H9 (cell line): ENCODE measurements at regions not wholly inside any gene's neighbourhood (a gene's known extent, or its start where the extent isn't known, plus 50 kb on each side); places are given as distances from the start of the nearest gene placed in this dataset.

ENCODE experiments used
- DNase-seq: peaks from one replicate; pipeline ENCODE4 v3.0.0-alpha.2; 2017
- H2AFZ ChIP-seq: one replicate; pipeline ENCODE4 v1.6.1; 2013; ENCODE audit warnings: mild to moderate bottlenecking, low read length, control low read depth, moderate library complexity
- H2AK5ac ChIP-seq: 2 replicates; pipeline ENCODE4 v1.6.1; 2013; ENCODE audit warnings: low read length, control low read depth, mixed read lengths; ENCODE audit not compliant: insufficient read length
- H2BK120ac ChIP-seq: one replicate; pipeline ENCODE4 v1.6.1; 2013; ENCODE audit warnings: low read depth, mild to moderate bottlenecking, low read length, control low read depth, inconsistent platforms; ENCODE audit not compliant: poor library complexity, severe bottlenecking
- H2BK12ac ChIP-seq: 2 replicates; pipeline ENCODE4 v1.6.1; 2013; ENCODE audit warnings: low read length, control low read depth, mixed read lengths, low read depth; ENCODE audit not compliant: insufficient read length
- H2BK15ac ChIP-seq: 2 replicates; pipeline ENCODE4 v1.6.1; 2013; ENCODE audit warnings: low read depth, low read length, control low read depth
- H2BK20ac ChIP-seq: one replicate; pipeline ENCODE4 v1.6.1; 2013; ENCODE audit warnings: low read depth, mild to moderate bottlenecking, low read length, control low read depth, inconsistent platforms; ENCODE audit not compliant: poor library complexity, severe bottlenecking
- H2BK5ac ChIP-seq: 2 replicates; pipeline ENCODE4 v1.6.1; 2013; ENCODE audit warnings: low read length, control low read depth, mixed read lengths; ENCODE audit not compliant: insufficient read length
- H3K14ac ChIP-seq: 2 replicates; pipeline ENCODE4 v1.6.1; 2013; ENCODE audit warnings: low read length, control low read depth; ENCODE audit not compliant: insufficient read depth
- H3K18ac ChIP-seq: 2 replicates; pipeline ENCODE4 v1.6.1; 2013; ENCODE audit warnings: low read depth, mild to moderate bottlenecking, mixed read lengths, low read length, control low read depth; ENCODE audit not compliant: insufficient read length
- H3K23ac ChIP-seq: 2 replicates; pipeline ENCODE4 v1.6.1; 2013; ENCODE audit warnings: low read length, control low read depth, mixed read lengths, low read depth; ENCODE audit not compliant: insufficient read length
- H3K23me2 ChIP-seq: 2 replicates; pipeline ENCODE4 v1.6.1; 2013; ENCODE audit warnings: low read depth, mild to moderate bottlenecking, mixed read lengths, low read length, control low read depth; ENCODE audit not compliant: insufficient read length, poor library complexity, severe bottlenecking
- H3K27ac ChIP-seq: 2 replicates; pipeline ENCODE4 v1.5.1; 2013; ENCODE audit warnings: low read length, control low read depth, mixed read lengths, low read depth; ENCODE audit not compliant: insufficient read length
- H3K27me3 ChIP-seq: 2 replicates; pipeline ENCODE4 v1.6.1; 2013; ENCODE audit warnings: low read length, control low read depth, inconsistent platforms; ENCODE audit not compliant: insufficient read depth
- H3K4ac ChIP-seq: 2 replicates; pipeline ENCODE4 v1.6.1; 2013; ENCODE audit warnings: low read depth, mild to moderate bottlenecking, control low read depth, inconsistent platforms, low read length, moderate library complexity
- H3K4me1 ChIP-seq: 2 replicates; pipeline ENCODE4 v1.6.1; 2013; ENCODE audit warnings: low read length, control low read depth, inconsistent platforms; ENCODE audit not compliant: insufficient read depth
- H3K4me2 ChIP-seq: 2 replicates; pipeline ENCODE4 v1.6.1; 2013; ENCODE audit warnings: low read length, control low read depth, mixed read lengths; ENCODE audit not compliant: insufficient read length, insufficient read depth
- H3K56ac ChIP-seq: 2 replicates; pipeline ENCODE4 v1.6.1; 2013; ENCODE audit warnings: low read depth, mild to moderate bottlenecking, mixed read lengths, low read length, control low read depth; ENCODE audit not compliant: insufficient read length
- H3K79me1 ChIP-seq: 2 replicates; pipeline ENCODE4 v1.6.1; 2013; ENCODE audit warnings: low read depth, mild to moderate bottlenecking, moderate library complexity, low read length, control low read depth, inconsistent platforms; ENCODE audit not compliant: insufficient read depth, poor library complexity, severe bottlenecking
- H3K79me2 ChIP-seq: 2 replicates; pipeline ENCODE4 v1.6.1; 2013; ENCODE audit warnings: low read length, control low read depth, inconsistent platforms; ENCODE audit not compliant: insufficient read depth
- H3K9ac ChIP-seq: 2 replicates; pipeline ENCODE4 v1.6.1; 2013; ENCODE audit warnings: low read length, control low read depth, mixed read lengths; ENCODE audit not compliant: insufficient read length; ENCODE audit errors: extremely low read depth
- H3K9me3 ChIP-seq: one replicate; pipeline ENCODE4 v1.6.1; 2013; ENCODE audit warnings: low read depth, low read length, inconsistent platforms; ENCODE audit not compliant: control insufficient read depth
- H3T11ph ChIP-seq: one replicate; pipeline ENCODE4 v1.6.1; 2013; ENCODE audit warnings: mild to moderate bottlenecking, low read length, control low read depth, inconsistent platforms
- H4K20me1 ChIP-seq: one replicate; pipeline ENCODE4 v1.6.1; 2013; ENCODE audit not compliant: control insufficient read depth, insufficient read length, insufficient read depth
- H4K5ac ChIP-seq: 2 replicates; pipeline ENCODE4 v1.6.1; 2013; ENCODE audit warnings: low read depth, mild to moderate bottlenecking, mixed read lengths, low read length, control low read depth; ENCODE audit not compliant: insufficient read length
- H4K8ac ChIP-seq: replicated peaks from 2 replicates; pipeline ENCODE4 v1.6.1; 2013; ENCODE audit warnings: low read length, control low read depth, mixed read lengths, low read depth; ENCODE audit not compliant: insufficient read length
- H4K91ac ChIP-seq: 2 replicates; pipeline ENCODE4 v1.6.1; 2013; ENCODE audit warnings: low read depth, mild to moderate bottlenecking, moderate library complexity, mixed read lengths, low read length, control low read depth; ENCODE audit not compliant: insufficient read length
- H3K27ac Mint-ChIP-seq, 3 experiments: 2 replicates in 2 of 3; 3 replicates in 1 of 3; pipeline ENCODE4 v1.8.0; 2020 to 2021; ENCODE audit warnings: mixed read lengths in 3 of 3, mild to moderate bottlenecking in 1 of 3, moderate library complexity in 1 of 3
- H3K27me3 Mint-ChIP-seq: 2 replicates; pipeline ENCODE4 v1.8.0; 2021; ENCODE audit warnings: low read depth, mild to moderate bottlenecking, moderate library complexity, mixed read lengths
- H3K36me3 Mint-ChIP-seq, 3 experiments: 2 replicates in 2 of 3; 3 replicates in 1 of 3; pipeline ENCODE4 v1.8.0; 2020 to 2021; ENCODE audit warnings: low read depth in 3 of 3, mixed read lengths in 3 of 3; ENCODE audit not compliant: insufficient read depth in 1 of 3
- H3K4me1 Mint-ChIP-seq, 2 experiments: 2 replicates each; pipeline ENCODE4 v1.8.0; 2020; ENCODE audit warnings: mixed read lengths in 2 of 2
- H3K4me3 Mint-ChIP-seq, 2 experiments: 2 replicates in 1 of 2; 3 replicates in 1 of 2; pipeline ENCODE4 v1.8.0; 2020 to 2021; ENCODE audit warnings: mild to moderate bottlenecking in 2 of 2, mixed read lengths in 2 of 2, moderate library complexity in 1 of 2
- H3K9me3 Mint-ChIP-seq, 2 experiments: 2 replicates in 1 of 2; 3 replicates in 1 of 2; pipeline ENCODE4 v1.8.0; 2020; ENCODE audit warnings: mild to moderate bottlenecking in 2 of 2, mixed read lengths in 2 of 2, moderate library complexity in 1 of 2
- CTCF ChIP-seq: fragments of 200-600 bp; sonication (generic); conservative IDR thresholded peaks from 3 replicates; pipeline ENCODE4 v1.8.0; 2021; ENCODE audit warnings: antibody characterized with exemption, mild to moderate bottlenecking
- WGBS: extraction: QIAGEN DNeasy Blood & Tissue Kit; methylation state at CpG from one replicate; pipeline ENCODE4 v1.1.7; 2013; ENCODE audit warnings: missing lambda C conversion rate, low lambda C conversion rate, mixed read lengths; ENCODE audit not compliant: insufficient read length; ENCODE audit errors: extremely low coverage; 5-methylcytosine and 5-hydroxymethylcytosine counted together

DNA sequence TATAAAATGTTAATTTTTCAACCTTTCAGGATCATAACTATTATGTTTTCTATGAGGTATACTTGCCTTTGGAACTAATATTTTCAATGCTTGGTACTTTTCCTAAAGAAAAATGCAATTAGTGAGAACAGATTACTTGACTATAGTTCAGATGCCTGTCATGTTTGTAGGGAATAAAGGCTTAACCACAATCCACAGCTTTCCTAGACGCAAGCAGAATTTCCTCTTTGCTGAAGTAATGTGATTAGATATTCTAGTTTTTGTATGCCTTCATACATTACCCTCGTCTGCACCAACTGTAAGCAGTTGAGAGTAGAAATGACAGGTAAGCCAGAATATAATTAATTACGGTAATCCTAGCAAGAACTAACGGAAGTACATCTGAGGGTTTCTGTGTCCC lies 581.4 kb upstream of the MMS22L start:
- Histone ChIP-seq H3K27ac (no peak overlapping the region), H3K23ac (no peak overlapping the region), H4K91ac (no peak overlapping the region), H3T11ph (no peak overlapping the region), H2AK5ac (no peak overlapping the region), H3K27me3 (no peaks in the 10 kb centered on the region), H3K9me3 (no peaks in the 10 kb centered on the region), H3K14ac (no peak overlapping the region), H3K79me2 (no peaks in the 10 kb centered on the region), H4K20me1 (no peaks in the 10 kb centered on the region), H2BK15ac (no peak overlapping the region), H3K9ac (no peak overlapping the region), H3K4ac (no peak overlapping the region), H3K79me1 (no peaks in the 10 kb centered on the region), H3K23me2 (no peaks in the 10 kb centered on the region), H3K4me1 (no peaks in the 10 kb centered on the region; the same call in 1 of the 2 replicates), H3K56ac (no peak overlapping the region), H2BK12ac (no peak overlapping the region), H2AFZ (no peak overlapping the region), H4K8ac (no peak overlapping the region), H3K18ac (no peak overlapping the region), H4K5ac (no peak overlapping the region), H2BK120ac (no peak overlapping the region), H2BK20ac (no peak overlapping the region), H3K4me2 (no peak overlapping the region), H2BK5ac (no peak overlapping the region)
- Mint-ChIP-seq H3K36me3 (peaks cover 0 to 23% (median 5%) of the 10 kb centered on the region in 3 experiments; a peak in 3 of 7 replicates), H3K27me3 (no peaks in the 10 kb centered on the region), H3K27ac (no peak overlapping the region), H3K9me3 (peaks cover 3 to 4% of the 10 kb centered on the region in 2 experiments; a peak in 4 of 5 replicates), H3K4me3 (no peak overlapping the region), H3K4me1 (peaks cover 10 to 12% of the 10 kb centered on the region in 2 experiments)
- WGBS, result no CpG with 5 or more reads among the region's 4 CpGs
- DNase-seq, result no peak
- TF ChIP-seq CTCF, result no peak
